Skin epidermis (tissue), 12 donors: ENCODE measurements at regions not wholly inside any gene's neighbourhood (a gene's known extent, or its start where the extent isn't known, plus 50 kb on each side); places are given as distances from the start of the nearest gene placed in this dataset.

Source experiments
- H3K27ac ChIP-seq, 21 experiments: fragments of 200-600 bp; sonication (generic) in 11 of 21; one replicate each; pipeline ENCODE4 v1.5.0; 2020; ENCODE audit warnings: mild to moderate bottlenecking in 3 of 21, inconsistent platforms in 2 of 21, moderate library complexity in 2 of 21
- H3K4me3 ChIP-seq, 7 experiments: fragments of 200-600 bp; sonication (generic) in 2 of 7; one replicate each; pipeline ENCODE4 v1.5.0; 2020; ENCODE audit warnings: inconsistent platforms in 2 of 7, mild to moderate bottlenecking in 2 of 7, moderate library complexity in 1 of 7

- Histone ChIP-seq H3K4me3 (no peak overlapping the region), H3K27ac (no peak overlapping the region)
Observed at GRCh38 chr10:89875557-89875956, 174.2 kb downstream of the KIF20B start.

DNA sequence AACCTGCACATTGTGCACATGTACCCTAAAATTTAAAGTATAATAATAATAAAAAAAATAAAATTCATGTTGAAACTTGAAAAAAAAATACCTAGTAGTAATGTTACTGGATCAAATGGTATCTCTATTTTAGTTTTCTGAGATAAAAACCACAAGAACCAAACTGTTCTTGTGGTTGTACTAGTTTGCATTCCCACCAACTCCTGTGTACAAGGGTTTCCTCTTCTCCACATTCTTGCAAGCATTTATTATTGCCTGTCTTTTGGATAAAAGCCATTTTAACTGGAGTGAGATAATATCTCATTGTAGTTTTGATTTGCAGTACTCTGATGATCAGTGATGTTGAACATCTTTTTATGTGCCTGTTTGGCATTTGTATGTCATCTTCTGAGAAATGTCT lies 177.7 kb downstream of the KIF20B start:
- no peak overlapping the region for H3K27ac ChIP-seq

GRCh38 chr10:89887406-89887805 lies 186.0 kb downstream of the KIF20B start:
- Histone ChIP-seq H3K27ac (peak overlapping the region in 3 of 21 experiments; percentile 14 to 73 (median 15)), H3K4me3 (no peak overlapping the region)

More for the DNA sequence above, 177.7 kb downstream of the KIF20B start:
- H3K4me3 ChIP-seq: no peak overlapping the region

GRCh38 chr10:89887830-89888229 lies 186.4 kb downstream of the KIF20B start:
- Histone ChIP-seq H3K4me3 (no peak overlapping the region), H3K27ac (peak overlapping the region in 5 of 21 experiments; percentile 14 to 73 (median 51))

- H3K4me3 ChIP-seq: no peak overlapping the region
- H3K27ac ChIP-seq: peak overlapping the region in 6 of 21 experiments; percentile 9 to 73 (median 49)
Observed at GRCh38 chr10:89888321-89889070, 187.1 kb downstream of the KIF20B start.

- Histone ChIP-seq H3K27ac (peak overlapping the region in 7 of 21 experiments; percentile 1 to 69 (median 47)), H3K4me3 (no peak overlapping the region)
Observed at GRCh38 chr10:89889606-89890005, 188.2 kb downstream of the KIF20B start.

DNA sequence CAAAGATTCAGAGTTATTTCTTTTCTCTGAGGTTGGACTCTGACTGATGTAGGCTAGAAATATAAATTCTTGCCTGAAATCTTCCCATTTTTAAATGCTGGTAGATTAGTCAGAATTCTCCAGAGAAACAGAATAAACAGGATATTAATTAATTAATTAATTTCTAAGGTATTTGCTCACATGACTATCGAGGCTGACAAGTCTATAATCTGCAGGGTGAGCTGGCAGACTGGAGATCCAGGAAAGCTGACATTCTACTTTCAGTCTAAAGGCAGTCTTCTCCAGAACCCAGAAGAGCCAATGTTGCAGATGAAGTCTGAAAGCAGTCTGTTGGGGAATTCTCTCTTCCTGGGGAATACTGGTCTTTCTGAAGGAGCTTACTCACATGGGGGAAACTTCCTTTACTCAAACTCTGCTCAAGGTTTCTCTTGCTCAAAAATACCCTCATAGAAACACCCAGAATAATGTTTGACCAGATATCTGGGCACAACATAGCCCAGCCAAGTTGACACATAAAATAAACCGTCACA lies 189.7 kb downstream of the KIF20B start:
- no peak overlapping the region for H3K4me3 ChIP-seq
- peak overlapping the region in 1 of 21 experiments; percentile 69 for H3K27ac ChIP-seq

DNA sequence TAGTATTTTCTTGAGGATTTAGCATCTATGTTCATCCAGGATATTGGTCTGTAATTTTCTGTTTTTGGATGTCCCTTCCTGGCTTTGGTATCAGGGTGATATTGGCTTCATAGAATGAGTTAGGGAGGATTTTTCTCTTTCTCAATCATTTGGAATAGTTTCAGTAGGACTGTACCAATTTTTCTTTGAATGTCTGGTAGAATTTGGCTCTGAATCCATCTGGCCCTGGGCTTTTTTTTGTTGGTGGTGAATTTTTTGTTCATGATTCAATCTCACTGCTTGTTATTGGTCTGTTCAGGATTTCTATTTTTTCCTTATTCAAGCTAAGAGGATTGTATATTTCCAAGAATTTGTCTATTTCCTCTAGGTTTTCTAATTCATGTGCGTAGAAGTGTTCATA lies 192.7 kb downstream of the KIF20B start:
- H3K4me3 ChIP-seq: no peak overlapping the region
- no peak overlapping the region for H3K27ac ChIP-seq

DNA sequence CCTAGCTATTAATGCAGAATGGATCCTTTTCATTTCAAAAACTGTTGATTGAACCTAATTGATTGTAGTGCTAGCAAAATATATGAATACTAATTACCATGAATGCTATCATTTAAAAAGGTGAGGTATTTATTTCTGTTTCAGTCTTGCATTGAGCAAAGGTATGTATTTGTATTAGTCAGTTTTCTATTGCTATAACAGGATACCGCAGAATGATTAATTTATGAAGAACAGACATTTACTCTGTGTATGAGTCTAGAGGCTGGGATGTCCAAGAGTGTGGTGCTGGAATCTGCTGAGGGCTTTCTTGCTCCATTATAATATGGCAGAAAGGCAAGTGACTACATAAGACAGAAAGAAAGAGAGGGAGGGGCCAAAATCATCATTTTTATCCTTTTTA lies 199.2 kb downstream of the KIF20B start:
- no peak overlapping the region for H3K27ac ChIP-seq
- no peak overlapping the region for H3K4me3 ChIP-seq

DNA sequence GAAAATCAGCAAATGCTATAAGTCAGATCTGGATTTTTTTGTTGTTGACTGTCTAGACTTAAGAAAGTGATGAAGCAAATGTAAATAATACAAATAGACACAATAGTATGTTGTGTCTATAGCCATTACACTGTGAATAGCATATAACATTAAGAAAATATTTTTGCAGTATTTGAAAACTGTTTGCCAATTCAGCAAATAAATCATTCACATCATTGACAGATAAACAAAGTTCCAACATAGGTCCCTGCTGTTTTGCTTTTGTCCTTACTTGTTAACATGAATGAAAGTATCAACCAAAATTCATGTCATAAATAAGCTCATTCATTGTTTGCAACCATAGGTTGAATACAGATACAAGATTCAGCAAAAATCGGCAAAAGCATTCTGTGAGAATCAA lies 200.5 kb downstream of the KIF20B start:
- no peak overlapping the region for H3K4me3 ChIP-seq
- no peak overlapping the region for H3K27ac ChIP-seq

GRCh38 chr10:89904755-89905154 lies 203.4 kb downstream of the KIF20B start:
- Histone ChIP-seq H3K4me3 (no peak overlapping the region), H3K27ac (no peak overlapping the region)

GRCh38 chr10:89909752-89910151 lies 208.4 kb downstream of the KIF20B start:
- no peak overlapping the region for H3K4me3 ChIP-seq
- no peak overlapping the region for H3K27ac ChIP-seq

DNA sequence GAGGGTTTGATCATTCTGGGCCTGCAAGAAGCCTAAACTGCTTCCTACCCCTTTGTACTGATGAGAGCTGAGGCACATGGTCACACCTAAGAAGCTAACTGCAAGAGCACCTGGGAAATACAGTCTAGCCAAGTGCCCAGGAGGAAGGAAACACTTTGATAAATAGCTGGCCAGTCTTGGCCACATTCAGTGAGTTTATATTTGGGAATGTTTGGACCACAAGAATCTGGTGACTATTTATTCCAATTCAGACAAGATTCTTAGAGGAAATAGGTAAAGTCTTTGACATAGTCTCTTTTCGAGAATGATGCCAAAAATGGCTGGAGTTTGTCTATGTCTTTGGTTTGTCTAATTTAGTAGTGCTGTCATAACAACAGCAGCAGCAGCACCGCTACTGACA lies 213.6 kb downstream of the KIF20B start:
- no peak overlapping the region for H3K4me3 ChIP-seq

DNA sequence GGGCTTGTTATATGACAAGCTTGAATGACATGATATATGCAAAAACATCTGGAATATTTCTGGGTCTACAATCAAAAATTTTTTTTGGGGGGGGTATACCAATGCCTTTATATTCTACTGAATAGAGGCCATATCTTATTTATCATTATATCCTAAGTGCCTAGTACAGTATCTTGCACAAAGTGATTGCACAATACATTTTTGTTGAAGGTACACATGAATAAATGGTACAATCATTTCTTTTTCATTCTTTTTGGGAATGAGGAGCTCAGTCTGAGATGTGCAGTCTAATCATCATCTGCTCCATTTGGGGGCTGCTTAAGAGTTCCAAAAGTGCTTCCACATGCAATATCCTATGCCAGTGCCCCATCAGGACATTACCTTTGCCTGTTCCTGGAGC lies 214.6 kb downstream of the KIF20B start:
- H3K4me3 ChIP-seq: no peak overlapping the region
- no peak overlapping the region for H3K27ac ChIP-seq

More for the DNA sequence above, 213.6 kb downstream of the KIF20B start:
- no peak overlapping the region for H3K27ac ChIP-seq

DNA sequence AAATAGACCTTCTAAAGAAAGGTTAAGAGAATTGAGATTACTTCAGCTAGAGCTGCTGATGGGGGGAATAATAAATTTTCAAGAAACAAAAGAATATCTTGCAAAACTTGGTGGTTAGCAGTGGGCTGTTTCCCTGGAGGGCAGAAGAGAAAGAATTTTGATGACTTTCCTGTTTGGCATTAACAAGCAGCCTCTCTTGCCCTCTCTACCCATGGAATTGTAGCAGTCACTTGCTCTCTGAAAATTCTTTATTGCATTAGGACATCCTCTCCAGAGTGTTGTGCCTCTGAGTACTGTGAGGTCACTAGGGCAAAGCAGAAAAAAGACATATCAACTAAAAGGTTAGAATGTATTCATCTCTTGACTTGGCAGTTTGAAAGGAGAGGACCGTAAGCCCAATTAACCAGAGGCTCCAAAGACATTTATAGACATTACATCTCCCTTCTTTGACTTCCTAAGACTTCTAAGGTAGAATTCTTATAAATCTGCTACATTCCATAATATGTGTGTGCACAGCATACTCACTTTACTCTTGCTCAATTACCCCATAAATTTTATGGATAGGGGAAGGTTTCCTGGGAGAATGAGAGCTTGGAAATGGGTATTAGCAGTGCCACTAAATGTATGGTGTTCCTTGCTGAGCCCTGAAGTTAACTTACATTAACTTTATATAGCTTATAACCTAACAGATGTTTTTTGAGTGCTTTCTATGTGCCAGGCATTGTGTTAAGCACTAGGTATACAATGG lies 215.3 kb downstream of the KIF20B start:
- Histone ChIP-seq H3K4me3 (no peak overlapping the region), H3K27ac (no peak overlapping the region)

GRCh38 chr10:89921403-89921802 lies 220.0 kb downstream of the KIF20B start:
- no peak overlapping the region for H3K4me3 ChIP-seq

GRCh38 chr10:89923661-89924060 lies 222.3 kb downstream of the KIF20B start:
- Histone ChIP-seq H3K27ac (no peak overlapping the region), H3K4me3 (no peak overlapping the region)

More at GRCh38 chr10:89921403-89921802, 220.0 kb downstream of the KIF20B start:
- H3K27ac ChIP-seq: no peak overlapping the region

GRCh38 chr10:89924261-89924660 lies 222.9 kb downstream of the KIF20B start:
- no peak overlapping the region for H3K27ac ChIP-seq
- no peak overlapping the region for H3K4me3 ChIP-seq

GRCh38 chr10:89926736-89927135 lies 225.3 kb downstream of the KIF20B start:
- Histone ChIP-seq H3K4me3 (no peak overlapping the region), H3K27ac (no peak overlapping the region)

GRCh38 chr10:89929282-89930026 lies 228.1 kb downstream of the KIF20B start:
- H3K4me3 ChIP-seq: no peak overlapping the region
- H3K27ac ChIP-seq: no peak overlapping the region
